ENCODE measurements at regions not wholly inside any gene's neighbourhood (a gene's known extent, or its start where the extent isn't known, plus 50 kb on each side); places are given as distances from the start of the nearest gene placed in this dataset.
"Not testable (repeated sequence)": the region's sequence is repeated elsewhere in the genome, so short reads cannot be mapped to it uniquely, and the experiment has no call there.

GRCh38 chr18:39305766-39306165 is 1740.2 kb upstream of the CELF4 start:
- no peak for DNase-seq (ENCODE audit: low read depth)

GRCh38 chr18:39302481-39302880 is 1736.9 kb upstream of the CELF4 start:
- DNase-seq (ENCODE audit: low read depth), result no peak

DNA sequence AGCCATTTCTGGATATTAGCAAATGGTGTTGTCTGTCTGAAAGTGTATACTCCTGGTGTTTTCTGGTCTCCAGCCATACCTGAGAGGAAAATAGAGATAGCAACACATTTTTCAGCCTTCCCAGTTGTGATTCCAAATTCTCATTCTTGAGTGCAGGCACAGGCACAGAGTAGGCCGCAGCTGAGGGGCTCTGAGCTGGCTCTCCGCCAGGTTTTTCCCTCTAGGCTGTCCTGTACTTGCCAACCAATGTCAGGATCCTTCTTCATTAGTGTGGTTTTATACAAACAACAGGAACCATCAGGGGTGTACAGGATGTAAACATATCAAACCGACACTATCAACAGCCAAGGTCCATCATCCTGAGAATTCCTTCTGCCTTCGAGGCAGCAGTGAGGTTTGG is 1733.6 kb upstream of the CELF4 start:
- no peak for DNase-seq (ENCODE audit: low read depth)

DNA sequence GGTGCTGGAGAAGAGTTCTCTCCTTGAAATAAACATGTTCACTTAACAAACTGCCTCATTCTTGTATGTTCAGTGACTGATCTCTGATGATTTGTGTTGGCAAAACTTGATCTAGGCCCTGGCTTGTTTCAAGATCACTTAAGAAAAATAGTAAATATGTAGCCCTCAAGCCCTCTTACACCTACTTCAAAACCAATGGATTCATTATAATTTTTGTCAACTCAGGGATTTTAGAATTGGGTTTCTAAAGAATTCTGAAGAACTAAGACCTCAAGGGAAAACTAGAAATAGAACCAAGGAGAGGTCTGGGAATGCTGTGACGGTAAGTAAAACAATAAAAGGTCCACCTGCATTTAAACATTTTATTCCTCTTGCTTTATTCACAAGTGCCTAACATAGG is 1731.6 kb upstream of the CELF4 start:
- no peak for DNase-seq (ENCODE audit: low read depth)

- no peak for DNase-seq (ENCODE audit: low read depth)
These were observed 1730.8 kb upstream of the CELF4 start for GRCh38 chr18:39296293-39296888.

GRCh38 chr18:39276764-39277163 is 1711.2 kb upstream of the CELF4 start:
- no peak for DNase-seq (ENCODE audit: low read depth)

GRCh38 chr18:39274535-39274934 is 1708.9 kb upstream of the CELF4 start:
- DNase-seq (ENCODE audit: low read depth), result no peak

DNA sequence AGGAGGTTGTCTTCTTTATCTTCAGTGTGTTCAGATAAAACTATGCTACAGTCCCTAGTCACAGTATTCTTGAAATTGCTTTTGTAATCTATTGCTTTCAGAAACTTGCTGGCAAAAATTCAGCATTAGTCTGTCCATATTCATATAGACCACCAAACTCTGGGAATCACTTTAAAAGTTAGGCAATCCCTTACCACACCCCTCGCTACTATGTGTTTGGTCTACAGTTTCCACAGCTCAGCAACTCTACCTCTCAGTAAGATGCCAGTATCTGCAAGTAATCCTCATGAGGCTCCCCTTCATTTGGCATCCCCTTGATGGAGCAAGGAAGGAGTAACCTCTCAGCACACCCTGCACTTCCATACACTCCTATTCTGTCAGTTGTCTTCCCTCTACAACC is 1706.6 kb upstream of the CELF4 start:
- no peak for DNase-seq (ENCODE audit: low read depth)

DNA sequence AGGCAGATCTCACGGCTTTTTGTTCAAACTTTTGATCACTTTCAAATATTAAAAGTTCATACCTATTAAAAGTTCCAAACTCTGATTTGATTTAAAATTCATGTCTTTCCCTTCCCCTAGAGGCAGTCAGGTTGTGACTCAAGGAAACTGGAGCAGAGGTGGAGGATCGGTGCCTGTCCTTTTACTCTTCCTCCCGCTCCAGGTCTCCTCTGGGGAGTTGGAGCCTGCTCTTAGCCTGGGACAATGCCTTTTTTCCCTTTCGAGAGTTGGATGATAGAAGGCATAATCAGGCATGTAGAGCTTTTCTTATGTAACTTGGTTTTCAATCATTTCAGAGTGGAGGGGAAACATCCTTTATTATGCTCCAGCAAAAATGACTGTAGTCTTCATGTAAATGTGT is 1706.1 kb upstream of the CELF4 start:
- no peak for DNase-seq (ENCODE audit: low read depth)

- no peak for DNase-seq (ENCODE audit: low read depth)
These were observed 1695.0 kb upstream of the CELF4 start for GRCh38 chr18:39260565-39260964.

DNA sequence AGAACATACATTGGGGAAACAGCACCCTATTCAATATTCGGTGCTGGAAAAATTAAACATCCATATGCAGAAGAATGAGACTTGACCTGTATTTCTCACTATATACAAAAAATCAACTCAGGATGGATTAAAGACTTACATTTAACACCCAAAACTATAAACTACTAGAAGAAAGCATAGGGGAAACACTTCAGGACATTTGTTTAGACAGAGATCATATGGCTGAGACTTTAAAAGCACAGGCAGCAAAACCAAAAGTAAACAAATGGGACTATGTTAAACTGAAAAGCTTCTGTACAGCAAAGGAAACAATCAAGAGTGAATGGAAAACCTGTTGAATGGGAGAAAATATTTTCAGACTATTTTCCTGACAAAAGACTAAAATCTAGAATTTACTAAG is 1694.1 kb upstream of the CELF4 start:
- DNase-seq (ENCODE audit: low read depth), result no peak

DNA sequence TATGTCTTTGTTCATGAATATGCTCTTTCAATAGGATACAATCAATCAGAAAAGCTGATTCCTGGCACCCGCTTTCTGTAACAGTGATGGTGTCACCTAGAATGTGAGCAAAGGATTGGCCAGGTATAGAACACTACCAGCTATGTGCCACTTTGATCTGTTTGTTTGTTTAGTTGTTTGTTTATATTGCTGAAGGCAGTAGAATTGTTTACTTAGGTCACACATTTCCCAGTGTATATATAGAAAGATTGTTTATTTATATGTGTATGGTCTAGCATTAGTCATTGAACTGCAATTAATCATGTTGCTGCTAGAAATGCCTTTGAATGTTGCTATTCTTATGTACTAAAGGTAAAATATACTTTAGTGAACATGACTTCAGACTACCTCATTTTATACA is 1678.6 kb upstream of the CELF4 start:
- no peak for DNase-seq (ENCODE audit: low read depth)

- no peak for DNase-seq (ENCODE audit: low read depth)
These were observed 1675.9 kb upstream of the CELF4 start for GRCh38 chr18:39241534-39241933.

- DNase-seq (ENCODE audit: low read depth), result no peak
These were observed 1673.5 kb upstream of the CELF4 start for GRCh38 chr18:39238981-39239660.

GRCh38 chr18:39235118-39235719 is 1669.6 kb upstream of the CELF4 start:
- no peak for DNase-seq (ENCODE audit: low read depth)

GRCh38 chr18:39232937-39233336 is 1667.3 kb upstream of the CELF4 start:
- DNase-seq (ENCODE audit: low read depth), result no peak

DNA sequence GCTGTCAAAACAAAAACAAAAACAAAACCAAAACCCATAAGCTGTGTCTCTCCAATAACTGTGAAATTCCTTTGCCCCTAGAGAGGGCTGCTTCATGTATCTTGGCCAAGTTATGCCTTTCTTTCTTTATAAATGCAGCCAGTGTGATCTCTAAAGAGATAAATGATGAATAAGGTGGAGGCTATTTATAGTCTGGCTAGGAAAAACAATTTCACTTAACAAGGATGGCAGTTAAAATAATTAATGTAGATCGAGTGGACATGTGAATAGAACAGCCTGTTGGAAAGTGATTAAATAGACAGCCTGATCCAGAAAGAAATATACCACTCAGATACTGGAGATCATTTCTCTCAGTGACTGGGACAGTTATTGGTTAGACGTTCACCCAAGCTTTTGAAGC is 1666.9 kb upstream of the CELF4 start:
- DNase-seq (ENCODE audit: low read depth), result no peak

- DNase-seq (ENCODE audit: low read depth), result no peak
These were observed 1664.6 kb upstream of the CELF4 start for GRCh38 chr18:39230086-39230803.

GRCh38 chr18:39227769-39228168 is 1662.2 kb upstream of the CELF4 start:
- DNase-seq (ENCODE audit: low read depth), result not testable (repeated sequence)

- no peak for DNase-seq (ENCODE audit: low read depth)
These were observed 1659.8 kb upstream of the CELF4 start for GRCh38 chr18:39225373-39225772.

DNA sequence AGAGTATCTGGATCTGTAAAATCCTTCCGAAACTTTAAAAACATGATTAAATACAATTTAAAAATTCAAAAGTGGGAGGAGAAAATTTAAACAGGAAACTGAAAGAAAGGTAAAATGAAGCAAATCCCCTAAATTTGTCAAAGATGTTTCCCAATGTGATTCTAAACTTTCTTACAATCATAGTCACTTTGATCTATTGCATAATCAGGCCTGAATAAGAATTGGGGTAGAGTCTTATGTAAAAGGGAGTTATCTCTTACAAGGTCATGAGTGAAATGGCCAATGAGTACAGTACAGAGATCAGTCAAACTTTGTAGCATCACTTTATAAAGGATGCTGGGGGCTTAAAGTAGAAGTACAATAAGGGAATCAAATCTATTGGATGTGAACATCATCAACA is 1657.7 kb upstream of the CELF4 start:
- DNase-seq (ENCODE audit: low read depth), result no peak

DNA sequence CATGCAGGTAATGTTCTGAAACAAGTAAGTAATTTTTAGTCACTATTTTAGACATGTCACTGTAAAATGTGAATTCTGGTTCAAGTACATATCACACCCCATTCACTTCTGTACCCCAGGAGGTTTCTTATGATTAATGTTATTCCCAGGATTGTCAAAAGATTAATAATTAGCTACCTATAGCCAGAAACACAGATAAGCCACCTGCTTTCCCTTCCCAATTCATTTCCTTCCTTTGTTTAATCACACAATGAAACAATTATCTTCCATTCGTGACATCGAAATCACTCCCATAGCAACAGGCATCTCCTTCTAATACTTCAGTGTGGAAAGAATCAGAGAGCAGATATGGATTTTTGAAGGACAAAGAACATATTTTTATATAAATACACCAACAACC is 1650.3 kb upstream of the CELF4 start:
- no peak for DNase-seq (ENCODE audit: low read depth)

GRCh38 chr18:39211461-39211860 is 1645.9 kb upstream of the CELF4 start:
- DNase-seq (ENCODE audit: low read depth), result no peak
